C4-2B (cell line): ENCODE measurements at regions not wholly inside any gene's neighbourhood (a gene's known extent, or its start where the extent isn't known, plus 50 kb on each side); places are given as distances from the start of the nearest gene placed in this dataset.

Experiments used
- H3K27ac ChIP-seq: fragments of 450-650 bp; 2 replicates; pipeline ENCODE4 v1.5.1; 2017
- CTCF ChIP-seq: fragments of 450-650 bp; conservative IDR thresholded peaks from 2 replicates; pipeline ENCODE4 v1.5.1; 2017; ENCODE audit warnings: mild to moderate bottlenecking
- ZFX ChIP-seq: fragments of 450-650 bp; IDR thresholded peaks from 2 replicates; pipeline ENCODE4 v1.6.1; 2017

GRCh38 chr7:12102126-12102525 is 109.0 kb upstream of the TMEM106B start:
- TF ChIP-seq ZFX (no peak), CTCF (no peak)
- H3K27ac ChIP-seq: no peak overlapping the region

GRCh38 chr7:12102527-12102926 is 108.6 kb upstream of the TMEM106B start:
- no peak overlapping the region for H3K27ac ChIP-seq
- TF ChIP-seq CTCF: no peak
- TF ChIP-seq ZFX: no peak

- TF ChIP-seq CTCF (no peak), ZFX (no peak)
- H3K27ac ChIP-seq: no peak overlapping the region
Measured at GRCh38 chr7:12103948-12104347, 107.1 kb upstream of the TMEM106B start.

- no peak overlapping the region for H3K27ac ChIP-seq
- TF ChIP-seq ZFX (no peak), CTCF (no peak)
Measured at GRCh38 chr7:12107381-12107780, 103.7 kb upstream of the TMEM106B start.

- no peak overlapping the region for H3K27ac ChIP-seq
- TF ChIP-seq CTCF (no peak), ZFX (no peak)
Measured at GRCh38 chr7:12107841-12108254, 103.2 kb upstream of the TMEM106B start.

GRCh38 chr7:12110425-12110824 is 100.7 kb upstream of the TMEM106B start:
- no peak for TF ChIP-seq CTCF
- TF ChIP-seq ZFX: no peak
- H3K27ac ChIP-seq: no peak overlapping the region

GRCh38 chr7:12111422-12112405 is 99.4 kb upstream of the TMEM106B start:
- TF ChIP-seq ZFX (no peak), CTCF (no peak)
- H3K27ac ChIP-seq: no peak overlapping the region
